Kidney epithelial cell (primary cell): ENCODE measurements at regions not wholly inside any gene's neighbourhood (a gene's known extent, or its start where the extent isn't known, plus 50 kb on each side); places are given as distances from the start of the nearest gene placed in this dataset.

Experiments
- DNase-seq: peaks from one replicate; pipeline ENCODE4 v3.0.0-alpha.2; 2010; ENCODE audit warnings: low read depth
- H3K27me3 ChIP-seq: 2 replicates; pipeline ENCODE4 v1.6.0; 2011; ENCODE audit warnings: low read length; ENCODE audit not compliant: control insufficient read depth, insufficient read depth
- H3K36me3 ChIP-seq: 2 replicates; pipeline ENCODE4 v1.5.1; 2011; ENCODE audit warnings: low read length; ENCODE audit not compliant: control insufficient read depth, insufficient read depth
- H3K4me3 ChIP-seq: 2 replicates; pipeline ENCODE4 v1.5.1; 2011; ENCODE audit warnings: low read depth, mild to moderate bottlenecking, control low read depth, low read length
- TF ChIP-seq, protein P1 (sequence below): IDR thresholded peaks from 2 replicates; pipeline ENCODE4 v1.5.1; 2011; ENCODE audit warnings: mild to moderate bottlenecking, moderate library complexity, low read length, control low read depth, inconsistent platforms; ENCODE audit not compliant: insufficient read depth, poor library complexity, severe bottlenecking

- TF ChIP-seq, protein P1, sequence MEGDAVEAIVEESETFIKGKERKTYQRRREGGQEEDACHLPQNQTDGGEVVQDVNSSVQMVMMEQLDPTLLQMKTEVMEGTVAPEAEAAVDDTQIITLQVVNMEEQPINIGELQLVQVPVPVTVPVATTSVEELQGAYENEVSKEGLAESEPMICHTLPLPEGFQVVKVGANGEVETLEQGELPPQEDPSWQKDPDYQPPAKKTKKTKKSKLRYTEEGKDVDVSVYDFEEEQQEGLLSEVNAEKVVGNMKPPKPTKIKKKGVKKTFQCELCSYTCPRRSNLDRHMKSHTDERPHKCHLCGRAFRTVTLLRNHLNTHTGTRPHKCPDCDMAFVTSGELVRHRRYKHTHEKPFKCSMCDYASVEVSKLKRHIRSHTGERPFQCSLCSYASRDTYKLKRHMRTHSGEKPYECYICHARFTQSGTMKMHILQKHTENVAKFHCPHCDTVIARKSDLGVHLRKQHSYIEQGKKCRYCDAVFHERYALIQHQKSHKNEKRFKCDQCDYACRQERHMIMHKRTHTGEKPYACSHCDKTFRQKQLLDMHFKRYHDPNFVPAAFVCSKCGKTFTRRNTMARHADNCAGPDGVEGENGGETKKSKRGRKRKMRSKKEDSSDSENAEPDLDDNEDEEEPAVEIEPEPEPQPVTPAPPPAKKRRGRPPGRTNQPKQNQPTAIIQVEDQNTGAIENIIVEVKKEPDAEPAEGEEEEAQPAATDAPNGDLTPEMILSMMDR: no peak
- Histone ChIP-seq H3K36me3 (no peaks in the 10 kb centered on the region), H3K4me3 (no peak overlapping the region), H3K27me3 (no peaks in the 10 kb centered on the region)
- no peak for DNase-seq
Measured at GRCh38 chr22:22835771-22836291, 51.8 kb upstream of the IGLL5 start.

- no peak for DNase-seq
- Histone ChIP-seq H3K36me3 (no peaks in the 10 kb centered on the region), H3K4me3 (no peak overlapping the region), H3K27me3 (no peaks in the 10 kb centered on the region)
- TF ChIP-seq, protein P1: no peak
Measured at GRCh38 chr22:22836635-22837034, 51.0 kb upstream of the IGLL5 start.
